ENCODE measurements at regions not wholly inside any gene's neighbourhood (a gene's known extent, or its start where the extent isn't known, plus 50 kb on each side); places are given as distances from the start of the nearest gene placed in this dataset.

- no peak overlapping the region for H2AFZ ChIP-seq (ENCODE audit: low read depth, low read length, poor library complexity, severe bottlenecking)
- ATAC-seq (no peak), DNase-seq (ENCODE audit: low read depth, low spot score) (no peak)
- peaks cover 17% of the 10 kb centered on the region for H3K27me3 ChIP-seq (ENCODE audit: insufficient read depth, low read length)
- H3K4me2 ChIP-seq (ENCODE audit: low read length), result no peak overlapping the region
- no peak overlapping the region for H3K27ac ChIP-seq (ENCODE audit: low read depth, low read length)
- H3K4me3 ChIP-seq (replicated peaks in 1 of 2; ENCODE audit: low read depth in 1 of 2, low read length in 2 of 2), result no peak overlapping the region
- H3K9ac ChIP-seq (ENCODE audit: low read length), result no peak overlapping the region
- TF ChIP-seq ZNF274 (IDR thresholded peaks at IDR 0.05; ENCODE audit: low read depth, low read length) (no peak), POLR2A (IDR thresholded peaks at IDR 0.05; ENCODE audit: borderline replicate concordance, extremely low read depth, insufficient read depth, insufficient read length) (no peak), SP1 (IDR thresholded peaks at IDR 0.05; ENCODE audit: low read depth) (no peak)
- RAD21 ChIA-PET (ENCODE audit: low non-redundant PET in 1 of 2, low total read pairs in 2 of 2, uncharacterized antibody in 2 of 2, unreplicated experiment in 2 of 2), result no interaction called here
- no peaks in the 10 kb centered on the region for H3K9me2 ChIP-seq (ENCODE audit: insufficient read depth)
- H3K79me2 ChIP-seq (ENCODE audit: insufficient read depth, low read length), result no peaks in the 10 kb centered on the region
- no peaks in the 10 kb centered on the region for H3K36me3 ChIP-seq (ENCODE audit: control insufficient read depth in 1 of 2, insufficient read depth in 2 of 2, low read length in 2 of 2)
- POLR2A ChIA-PET, result no interaction called here
- no peaks in the 10 kb centered on the region for H3K9me3 ChIP-seq (ENCODE audit: control insufficient read depth in 1 of 2, insufficient read depth in 1 of 2, low read depth in 1 of 2, low read length in 2 of 2)
- no peaks in the 10 kb centered on the region for H4K20me1 ChIP-seq (ENCODE audit: insufficient read depth)
- intact Hi-C loops (cut with micrococcal nuclease), result no loop called here
- CTCF ChIA-PET, result no interaction called here
- no peaks in the 10 kb centered on the region for H3K4me1 ChIP-seq (ENCODE audit: control insufficient read depth in 1 of 2, insufficient read depth in 2 of 2, low read length in 2 of 2)
- no TSS peak for BruUV-seq (replicated peaks)
Observed at GRCh38 chr2:236408786-236409185, 144.6 kb upstream of the ASB18 start.

- no peaks in the 10 kb centered on the region for H3K79me2 ChIP-seq (ENCODE audit: insufficient read depth, low read length)
- intact Hi-C loops (cut with micrococcal nuclease), result no loop called here
- H3K36me3 ChIP-seq (ENCODE audit: control insufficient read depth in 1 of 2, insufficient read depth in 2 of 2, low read length in 2 of 2), result no peaks in the 10 kb centered on the region
- no peaks in the 10 kb centered on the region for H3K9me3 ChIP-seq (ENCODE audit: control insufficient read depth in 1 of 2, insufficient read depth in 1 of 2, low read depth in 1 of 2, low read length in 2 of 2)
- no peak overlapping the region for H3K27ac ChIP-seq (ENCODE audit: low read depth, low read length)
- H4K20me1 ChIP-seq (ENCODE audit: insufficient read depth), result no peaks in the 10 kb centered on the region
- H3K9me2 ChIP-seq (ENCODE audit: insufficient read depth), result no peaks in the 10 kb centered on the region
- RAD21 ChIA-PET (ENCODE audit: low non-redundant PET in 1 of 2, low total read pairs in 2 of 2, uncharacterized antibody in 2 of 2, unreplicated experiment in 2 of 2), result no interaction called here
- peaks cover 45% of the 10 kb centered on the region for H3K27me3 ChIP-seq (ENCODE audit: insufficient read depth, low read length)
- no peak overlapping the region for H3K4me3 ChIP-seq (replicated peaks in 1 of 2; ENCODE audit: low read depth in 1 of 2, low read length in 2 of 2)
- no peak overlapping the region for H2AFZ ChIP-seq (ENCODE audit: low read depth, low read length, poor library complexity, severe bottlenecking)
- no peaks in the 10 kb centered on the region for H3K4me1 ChIP-seq (ENCODE audit: control insufficient read depth in 1 of 2, insufficient read depth in 2 of 2, low read length in 2 of 2)
- POLR2A ChIA-PET, result no interaction called here
- no TSS peak for BruUV-seq (replicated peaks)
- peak; percentile 40; the same call in 1 of the 2 replicates for ATAC-seq
- no peak for DNase-seq (ENCODE audit: low read depth, low spot score)
- H3K9ac ChIP-seq (ENCODE audit: low read length), result no peak overlapping the region
- CTCF ChIA-PET, result no interaction called here
- TF ChIP-seq FOSL1 (IDR thresholded peaks at IDR 0.05; ENCODE audit: low read depth) (no peak), ELF1 (IDR thresholded peaks at IDR 0.05; ENCODE audit: borderline replicate concordance, low read depth) (no peak)
- H3K4me2 ChIP-seq (ENCODE audit: low read length), result no peak overlapping the region
Observed at GRCh38 chr2:236415684-236416444, 151.7 kb upstream of the ASB18 start.
